Breast epithelium (tissue), 3 donors: ENCODE measurements at regions not wholly inside any gene's neighbourhood (a gene's known extent, or its start where the extent isn't known, plus 50 kb on each side); places are given as distances from the start of the nearest gene placed in this dataset.

Experiments used
- POLR2A ChIP-seq: fragments of 450-650 bp; IDR thresholded peaks from one replicate; pipeline ENCODE4 v1.6.1; 2016; ENCODE audit warnings: antibody characterized with exemption, mild to moderate bottlenecking, moderate library complexity
- POLR2AphosphoS5 ChIP-seq, 3 donors: sonication (generic); formaldehyde crosslinking; IDR thresholded peaks; one replicate each; pipeline ENCODE4 v1.6.1; 2017; ENCODE audit warnings: antibody characterized with exemption in 3 of 3
- TF ChIP-seq, protein P1 (sequence below), 3 donors: fragments of 450-650 bp; IDR thresholded peaks; one replicate each; pipeline ENCODE4 v1.5.1; 2016 to 2017; ENCODE audit warnings: antibody characterized with exemption in 3 of 3, mild to moderate bottlenecking in 3 of 3, moderate library complexity in 3 of 3

DNA sequence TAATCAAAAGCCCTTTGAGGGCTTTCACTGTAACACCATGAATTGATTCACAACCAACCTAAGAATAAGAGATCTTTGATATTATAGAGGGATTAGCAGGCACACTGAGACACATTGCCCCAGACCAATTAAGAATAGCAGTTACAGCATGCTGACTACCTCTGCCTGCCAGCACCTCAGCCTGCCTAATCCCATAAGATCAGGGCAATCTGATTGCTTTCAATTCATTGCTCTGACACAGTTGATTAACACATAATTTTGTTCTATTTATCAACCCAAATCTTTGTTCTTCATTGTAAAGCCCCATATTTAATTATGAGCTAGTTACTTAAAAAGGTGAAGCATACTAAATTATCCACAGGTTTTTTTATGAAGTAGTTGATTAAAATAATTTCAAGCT, 548.8 kb upstream of the ZP4 start:
- TF ChIP-seq, protein P1, sequence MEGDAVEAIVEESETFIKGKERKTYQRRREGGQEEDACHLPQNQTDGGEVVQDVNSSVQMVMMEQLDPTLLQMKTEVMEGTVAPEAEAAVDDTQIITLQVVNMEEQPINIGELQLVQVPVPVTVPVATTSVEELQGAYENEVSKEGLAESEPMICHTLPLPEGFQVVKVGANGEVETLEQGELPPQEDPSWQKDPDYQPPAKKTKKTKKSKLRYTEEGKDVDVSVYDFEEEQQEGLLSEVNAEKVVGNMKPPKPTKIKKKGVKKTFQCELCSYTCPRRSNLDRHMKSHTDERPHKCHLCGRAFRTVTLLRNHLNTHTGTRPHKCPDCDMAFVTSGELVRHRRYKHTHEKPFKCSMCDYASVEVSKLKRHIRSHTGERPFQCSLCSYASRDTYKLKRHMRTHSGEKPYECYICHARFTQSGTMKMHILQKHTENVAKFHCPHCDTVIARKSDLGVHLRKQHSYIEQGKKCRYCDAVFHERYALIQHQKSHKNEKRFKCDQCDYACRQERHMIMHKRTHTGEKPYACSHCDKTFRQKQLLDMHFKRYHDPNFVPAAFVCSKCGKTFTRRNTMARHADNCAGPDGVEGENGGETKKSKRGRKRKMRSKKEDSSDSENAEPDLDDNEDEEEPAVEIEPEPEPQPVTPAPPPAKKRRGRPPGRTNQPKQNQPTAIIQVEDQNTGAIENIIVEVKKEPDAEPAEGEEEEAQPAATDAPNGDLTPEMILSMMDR (IDR thresholded peaks at IDR 0.05) = no peak
- TF ChIP-seq POLR2AphosphoS5 (IDR thresholded peaks at IDR 0.05) (no peak), POLR2A (no peak)
